Spleen (tissue), 11 donors: ENCODE measurements at regions not wholly inside any gene's neighbourhood (a gene's known extent, or its start where the extent isn't known, plus 50 kb on each side); places are given as distances from the start of the nearest gene placed in this dataset.

Source experiments
- DNase-seq: peaks from one replicate; pipeline ENCODE4 v3.0.0-alpha.2; 2020
- H3K27ac ChIP-seq, 8 donors: fragments of 200-600 bp; sonication (generic) in 7 of 8; 1 replicate in 4 of 8; 2 replicates in 4 of 8; pipeline versions ENCODE4 v1.5.0 to v1.8.0; 2016 to 2021; ENCODE audit warnings: inconsistent platforms in 4 of 8, mild to moderate bottlenecking in 4 of 8, moderate library complexity in 1 of 8
- H3K27me3 ChIP-seq, 7 donors: fragments of 200-600 bp; sonication (generic) in 6 of 7; replicated peaks in 1 of 7; 1 replicate in 4 of 7; 2 replicates in 3 of 7; pipeline versions ENCODE4 v1.5.0 to v1.8.0; 2016 to 2021; ENCODE audit warnings: inconsistent platforms in 3 of 7, mild to moderate bottlenecking in 1 of 7
- H3K36me3 ChIP-seq, 6 donors: fragments of 200-600 bp; sonication (generic) in 5 of 6; 1 replicate in 4 of 6; 2 replicates in 2 of 6; pipeline versions ENCODE4 v1.5.0 to v1.8.0; 2016 to 2021; ENCODE audit warnings: inconsistent platforms in 2 of 6
- H3K4me1 ChIP-seq, 6 donors: fragments of 200-600 bp; sonication (generic) in 5 of 6; 1 replicate in 3 of 6; 2 replicates in 3 of 6; pipeline versions ENCODE4 v1.5.0 to v1.8.0; 2016 to 2021; ENCODE audit warnings: inconsistent platforms in 3 of 6
- H3K4me3 ChIP-seq, 8 donors: fragments of 200-600 bp; sonication (generic) in 7 of 8; 1 replicate in 4 of 8; 2 replicates in 4 of 8; pipeline versions ENCODE4 v1.5.0 to v1.8.0; 2016 to 2021; ENCODE audit warnings: inconsistent platforms in 4 of 8, mild to moderate bottlenecking in 4 of 8, moderate library complexity in 2 of 8
- H3K9me3 ChIP-seq, 8 donors: fragments of 200-600 bp; sonication (generic) in 7 of 8; 1 replicate in 4 of 8; 2 replicates in 4 of 8; pipeline versions ENCODE4 v1.5.0 to v1.8.0; 2016 to 2021; ENCODE audit warnings: inconsistent platforms in 4 of 8
- POLR2A ChIP-seq, 3 donors: fragments of 450-650 bp; IDR thresholded peaks; one replicate each; pipeline ENCODE4 v1.5.1; 2017; ENCODE audit warnings: antibody characterized with exemption in 3 of 3, mild to moderate bottlenecking in 1 of 3
- POLR2AphosphoS5 ChIP-seq, 3 donors: sonication (generic); formaldehyde crosslinking; IDR thresholded peaks; one replicate each; pipeline ENCODE4 v1.5.1; 2017; ENCODE audit warnings: antibody characterized with exemption in 3 of 3
- WGBS, 5 donors: extraction: QIAGEN DNeasy Blood & Tissue Kit in 3 of 5; methylation state at CpG; one replicate each; pipeline versions ENCODE4 v1.1.5 to v1.1.7; 2013 to 2018; 5-methylcytosine and 5-hydroxymethylcytosine counted together
- intact Hi-C: fragments of 100-400 bp; cut with DNase I; formaldehyde crosslinking; loops from one replicate; pipeline ENCODE4 v1.15.0; 2023; ENCODE audit warnings: low total_unique reads
- TF ChIP-seq, protein P1 (sequence below), 11 experiments: fragments of 200-600 bp in 7 of 11; fragments of 450-650 bp in 4 of 11; sonication (generic) in 4 of 11; IDR thresholded peaks in 8 of 11; conservative IDR thresholded peaks in 3 of 11; 1 replicate in 7 of 11; 2 replicates in 4 of 11; pipeline versions ENCODE4 v1.4.0 to v1.8.0; 2016 to 2021; ENCODE audit warnings: antibody characterized with exemption in 11 of 11, inconsistent platforms in 4 of 11, mild to moderate bottlenecking in 1 of 11
- donor health status: healthy with polysubstance abuse.
- donor health status: DM: no; HTN: no; CAD: no; lungs with moderate emphysema.
- donor health status: DM: no; HTN: no; CAD: no.
- donor health status: Bipolar disorder and iron deficiency.
- donor health status: healthy.
- donor health status: DM: no; HTN: no; CAD: no.
- donor health status: DM: yes; HTN: yes; CAD: no.

DNA sequence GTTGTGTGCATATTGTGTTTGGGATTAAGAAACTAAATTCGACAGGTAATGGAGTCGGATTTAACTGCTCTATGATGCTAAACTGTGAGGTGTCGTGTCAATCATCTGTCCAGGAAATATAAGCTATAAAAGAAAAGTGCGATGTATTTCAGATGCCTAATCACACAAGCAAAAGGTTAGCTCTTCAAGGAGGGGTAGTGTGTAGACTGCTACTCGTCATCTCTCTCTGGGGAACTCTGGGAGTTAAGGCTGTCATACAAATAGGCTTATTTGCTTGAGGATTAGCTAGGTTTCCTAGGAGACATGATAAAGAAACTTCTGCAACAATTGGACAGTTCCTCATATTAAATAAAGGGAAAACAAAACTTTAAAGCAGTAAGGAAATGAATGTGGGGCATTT is 462.1 kb downstream of the OLFM4 start:
- no peak for TF ChIP-seq POLR2AphosphoS5 (IDR thresholded peaks at IDR 0.05)
- TF ChIP-seq, protein P1, sequence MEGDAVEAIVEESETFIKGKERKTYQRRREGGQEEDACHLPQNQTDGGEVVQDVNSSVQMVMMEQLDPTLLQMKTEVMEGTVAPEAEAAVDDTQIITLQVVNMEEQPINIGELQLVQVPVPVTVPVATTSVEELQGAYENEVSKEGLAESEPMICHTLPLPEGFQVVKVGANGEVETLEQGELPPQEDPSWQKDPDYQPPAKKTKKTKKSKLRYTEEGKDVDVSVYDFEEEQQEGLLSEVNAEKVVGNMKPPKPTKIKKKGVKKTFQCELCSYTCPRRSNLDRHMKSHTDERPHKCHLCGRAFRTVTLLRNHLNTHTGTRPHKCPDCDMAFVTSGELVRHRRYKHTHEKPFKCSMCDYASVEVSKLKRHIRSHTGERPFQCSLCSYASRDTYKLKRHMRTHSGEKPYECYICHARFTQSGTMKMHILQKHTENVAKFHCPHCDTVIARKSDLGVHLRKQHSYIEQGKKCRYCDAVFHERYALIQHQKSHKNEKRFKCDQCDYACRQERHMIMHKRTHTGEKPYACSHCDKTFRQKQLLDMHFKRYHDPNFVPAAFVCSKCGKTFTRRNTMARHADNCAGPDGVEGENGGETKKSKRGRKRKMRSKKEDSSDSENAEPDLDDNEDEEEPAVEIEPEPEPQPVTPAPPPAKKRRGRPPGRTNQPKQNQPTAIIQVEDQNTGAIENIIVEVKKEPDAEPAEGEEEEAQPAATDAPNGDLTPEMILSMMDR (IDR thresholded peaks at IDR 0.05 in 8 of 11, conservative IDR thresholded peaks at IDR 0.05 in 3 of 11) = no peak
- no peak for TF ChIP-seq POLR2A (IDR thresholded peaks at IDR 0.05)
- Histone ChIP-seq H3K9me3 (no peaks in the 10 kb centered on the region), H3K4me1 (no peaks in the 10 kb centered on the region), H3K4me3 (no peak overlapping the region), H3K27me3 (no peaks in the 10 kb centered on the region), H3K27ac (no peak overlapping the region), H3K36me3 (no peaks in the 10 kb centered on the region)
- no peak for DNase-seq
- 61 to 80% (median 72%) methylated on average over 5 of the region's 5 CpGs for WGBS, 5 donors
- intact Hi-C loops = no loop called here

DNA sequence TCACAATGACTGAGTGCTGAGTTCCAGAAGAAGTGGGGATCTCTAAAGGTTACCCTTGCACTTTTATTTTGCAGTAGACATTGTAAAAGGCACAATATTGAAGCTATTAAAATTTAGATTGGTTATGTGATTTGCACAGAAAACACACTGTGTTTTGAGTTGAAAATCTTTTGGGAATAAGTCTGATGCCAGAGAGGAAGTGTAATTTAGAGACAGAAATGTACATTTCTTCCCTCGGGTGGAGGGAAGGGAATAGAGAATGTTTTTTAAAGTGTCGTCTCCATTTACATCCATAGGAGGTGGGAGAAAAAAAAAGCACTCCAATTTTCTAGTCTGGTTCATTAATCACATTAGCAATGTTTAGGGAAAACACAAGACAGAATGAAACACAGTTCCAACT is 465.8 kb downstream of the OLFM4 start:
- no peaks in the 10 kb centered on the region for H3K36me3 ChIP-seq
- intact Hi-C loops = no loop called here

DNA sequence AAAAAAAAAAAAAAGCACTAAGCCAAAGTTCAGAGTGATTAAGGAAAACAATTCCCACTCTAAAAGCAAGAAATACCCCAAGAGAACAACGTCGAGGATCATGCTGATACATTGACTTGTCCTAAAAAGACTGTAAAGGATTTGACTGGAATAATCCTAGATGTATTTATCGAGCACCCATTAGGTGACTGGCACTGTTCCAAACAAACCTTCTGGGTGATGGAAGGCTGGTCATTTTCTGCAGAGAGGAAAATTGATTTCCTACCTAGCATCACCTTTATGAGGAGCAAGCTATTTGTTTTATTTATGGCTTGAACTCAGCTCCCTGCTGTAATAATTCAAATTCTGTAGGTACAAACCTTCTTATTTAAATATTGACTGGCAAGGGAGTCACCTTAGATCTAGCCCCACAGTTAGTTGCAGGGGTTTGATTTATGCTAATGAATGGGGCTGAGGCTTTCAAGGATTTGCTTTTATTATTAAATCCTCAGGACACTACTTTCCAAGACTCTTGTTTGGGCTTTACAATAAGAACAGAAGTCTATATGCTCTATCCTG is 471.0 kb downstream of the OLFM4 start:
- Histone ChIP-seq H3K4me1 (no peaks in the 10 kb centered on the region), H3K27me3 (no peaks in the 10 kb centered on the region), H3K27ac (no peak overlapping the region), H3K4me3 (no peak overlapping the region), H3K9me3 (peaks cover 0 to 7% (median 0%) of the 10 kb centered on the region in 8 donors), H3K36me3 (no peaks in the 10 kb centered on the region)
- 56 to 66% (median 63%) methylated on average over 3 of the region's 3 CpGs for WGBS, 5 donors
- no peak for DNase-seq
- intact Hi-C loops = no loop called here
- TF ChIP-seq, protein P1 (IDR thresholded peaks at IDR 0.05 in 8 of 11, conservative IDR thresholded peaks at IDR 0.05 in 3 of 11) = no peak
- TF ChIP-seq POLR2A (IDR thresholded peaks at IDR 0.05) (no peak), POLR2AphosphoS5 (IDR thresholded peaks at IDR 0.05) (no peak)

More for the DNA sequence above, 465.8 kb downstream of the OLFM4 start:
- 64 to 77% (median 74%) methylated on average over 2 of the region's 2 CpGs for WGBS, 5 donors
- Histone ChIP-seq H3K27ac (no peak overlapping the region), H3K4me1 (no peaks in the 10 kb centered on the region), H3K4me3 (no peak overlapping the region), H3K9me3 (no peaks in the 10 kb centered on the region), H3K27me3 (no peaks in the 10 kb centered on the region)
- no peak for DNase-seq
- TF ChIP-seq, protein P1 (IDR thresholded peaks at IDR 0.05 in 8 of 11, conservative IDR thresholded peaks at IDR 0.05 in 3 of 11) = no peak
- no peak for TF ChIP-seq POLR2AphosphoS5 (IDR thresholded peaks at IDR 0.05)
- TF ChIP-seq POLR2A (IDR thresholded peaks at IDR 0.05) = no peak

DNA sequence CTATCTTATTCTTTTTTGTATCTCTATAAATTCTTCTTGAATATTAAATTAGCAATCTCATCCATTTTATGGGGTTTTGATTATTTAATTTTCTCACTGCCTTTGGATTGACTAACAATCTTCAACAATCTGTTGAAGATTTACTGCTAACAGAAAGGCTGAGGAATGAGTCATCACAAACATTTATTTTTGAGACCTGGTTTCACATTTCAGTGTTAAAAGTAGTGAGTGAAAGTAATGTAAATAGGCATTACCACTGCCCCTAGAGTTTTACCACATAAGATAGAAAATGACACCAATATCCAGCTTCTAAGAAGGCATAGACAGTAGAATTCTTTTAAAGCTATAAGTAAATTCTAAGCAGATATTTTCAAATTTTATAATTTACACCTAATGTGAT is 472.8 kb downstream of the OLFM4 start:
- no peak for DNase-seq
- Histone ChIP-seq H3K27ac (no peak overlapping the region), H3K36me3 (no peaks in the 10 kb centered on the region), H3K27me3 (no peaks in the 10 kb centered on the region), H3K4me3 (no peak overlapping the region), H3K4me1 (no peaks in the 10 kb centered on the region), H3K9me3 (peaks cover 0 to 7% (median 0%) of the 10 kb centered on the region in 8 donors)
- no peak for TF ChIP-seq POLR2A (IDR thresholded peaks at IDR 0.05)
- TF ChIP-seq, protein P1 (IDR thresholded peaks at IDR 0.05 in 8 of 11, conservative IDR thresholded peaks at IDR 0.05 in 3 of 11) = no peak
- TF ChIP-seq POLR2AphosphoS5 (IDR thresholded peaks at IDR 0.05) = no peak
- intact Hi-C loops = no loop called here
